H4 (cell line): ENCODE measurements at regions not wholly inside any gene's neighbourhood (a gene's known extent, or its start where the extent isn't known, plus 50 kb on each side); places are given as distances from the start of the nearest gene placed in this dataset.

Experiments used
- DNase-seq: peaks from one replicate; pipeline ENCODE4 v3.0.0-alpha.2; 2015; ENCODE audit warnings: low spot score

GRCh38 chr9:105146677-105147076, 97.8 kb upstream of the SLC44A1 start:
- no peak for DNase-seq

- DNase-seq: no peak
Observed at GRCh38 chr9:105147110-105147871, 97.2 kb upstream of the SLC44A1 start.

- DNase-seq: no peak
Observed at GRCh38 chr9:105148328-105149006, 96.0 kb upstream of the SLC44A1 start.

DNA sequence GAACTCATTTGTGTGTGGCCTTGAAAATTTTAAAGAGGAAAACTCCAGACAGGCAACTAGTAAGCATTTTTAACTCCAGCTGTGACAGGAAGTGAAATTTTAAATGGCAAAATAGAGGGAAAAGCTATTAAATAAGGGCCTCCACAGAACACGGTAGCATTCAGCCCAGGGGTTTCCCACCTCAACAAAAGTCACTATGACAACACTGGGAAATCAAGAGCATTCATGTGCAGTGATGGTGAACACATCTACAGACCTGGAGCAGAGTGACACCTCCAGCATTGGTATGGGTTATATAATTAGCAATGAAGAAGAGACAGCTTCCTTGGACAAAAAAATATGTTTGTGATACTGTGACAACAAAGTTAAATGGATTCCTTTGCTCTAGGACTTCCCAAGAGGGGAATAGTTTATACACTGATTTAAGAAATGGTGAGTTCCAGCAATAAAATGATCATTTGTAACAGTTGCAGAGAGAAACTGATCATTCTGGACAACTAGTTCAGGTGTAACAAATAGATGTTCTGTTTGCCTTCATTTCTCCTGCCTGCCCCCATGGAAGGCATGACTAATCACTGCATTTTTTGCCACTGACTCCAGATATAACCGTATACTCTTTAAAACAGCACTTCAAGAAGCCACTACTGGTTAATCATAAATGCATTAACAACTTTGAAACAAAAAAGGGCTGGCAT, 93.3 kb upstream of the SLC44A1 start:
- no peak for DNase-seq

GRCh38 chr9:105151686-105151995, 92.8 kb upstream of the SLC44A1 start:
- DNase-seq: no peak

GRCh38 chr9:105154723-105155191, 89.7 kb upstream of the SLC44A1 start:
- peak; percentile 36 for DNase-seq

DNA sequence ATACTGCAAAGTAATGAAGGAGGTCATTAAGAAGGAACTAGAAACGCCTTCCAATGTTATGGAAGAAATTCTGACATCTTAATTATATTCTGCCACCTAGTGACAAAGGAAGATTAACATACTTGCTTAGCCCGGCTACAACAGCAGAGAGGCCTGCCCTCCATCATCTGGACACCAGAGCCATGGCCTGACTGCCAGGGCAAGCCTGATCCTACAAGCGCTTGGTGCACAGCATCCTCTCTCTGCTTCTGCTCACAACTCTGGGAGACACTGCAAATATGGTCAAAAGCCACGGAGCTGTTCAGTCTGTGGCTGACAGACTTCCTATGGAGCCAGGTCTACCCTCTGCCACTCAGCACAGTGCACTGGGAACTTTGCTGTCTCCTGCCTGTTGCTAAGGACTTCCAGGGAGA, 87.3 kb upstream of the SLC44A1 start:
- DNase-seq: peak; percentile 75

GRCh38 chr9:105158020-105158419, 86.4 kb upstream of the SLC44A1 start:
- DNase-seq: no peak

DNA sequence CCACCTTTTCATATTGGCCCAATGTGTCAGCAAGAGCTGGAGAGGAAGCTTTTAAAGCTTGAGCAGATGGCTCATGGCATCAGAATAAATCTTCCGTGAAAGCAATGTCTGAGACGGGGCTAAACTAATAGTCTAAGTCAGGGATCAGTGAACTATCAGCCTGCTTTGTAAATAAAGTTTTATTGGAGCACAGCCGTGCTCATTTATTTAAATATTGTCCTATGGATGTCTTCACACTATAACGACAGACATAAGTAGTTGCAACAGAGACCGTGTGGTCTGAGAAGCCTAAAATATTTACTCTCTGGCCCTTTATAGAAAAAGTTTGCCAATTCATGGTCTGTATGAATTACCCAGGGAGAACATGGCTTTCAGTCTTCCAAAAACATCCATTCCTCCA, 85.6 kb upstream of the SLC44A1 start:
- DNase-seq: no peak

DNA sequence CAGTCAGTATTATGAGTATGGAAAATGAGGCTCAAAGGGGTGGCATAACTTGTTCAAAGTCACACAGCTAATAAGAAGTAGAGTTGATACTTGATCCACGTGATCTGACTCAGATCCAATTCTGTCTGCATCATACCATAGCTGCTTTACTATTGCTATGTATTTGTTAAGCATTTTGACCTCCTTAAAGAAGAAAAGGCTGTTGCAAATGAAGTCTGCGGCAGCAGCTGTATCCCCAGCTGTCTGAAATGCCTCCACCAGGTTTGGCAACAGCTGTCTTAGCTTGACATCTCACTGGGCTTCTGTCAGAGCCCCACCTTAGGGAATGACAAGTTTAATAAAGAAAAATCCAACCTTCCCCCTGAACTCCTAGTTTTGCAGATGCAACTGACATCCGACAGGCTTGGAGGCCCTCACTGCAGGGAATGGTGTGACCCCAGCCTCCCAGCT, 75.6 kb upstream of the SLC44A1 start:
- no peak for DNase-seq

GRCh38 chr9:105171076-105171475, 73.4 kb upstream of the SLC44A1 start:
- DNase-seq: no peak

DNA sequence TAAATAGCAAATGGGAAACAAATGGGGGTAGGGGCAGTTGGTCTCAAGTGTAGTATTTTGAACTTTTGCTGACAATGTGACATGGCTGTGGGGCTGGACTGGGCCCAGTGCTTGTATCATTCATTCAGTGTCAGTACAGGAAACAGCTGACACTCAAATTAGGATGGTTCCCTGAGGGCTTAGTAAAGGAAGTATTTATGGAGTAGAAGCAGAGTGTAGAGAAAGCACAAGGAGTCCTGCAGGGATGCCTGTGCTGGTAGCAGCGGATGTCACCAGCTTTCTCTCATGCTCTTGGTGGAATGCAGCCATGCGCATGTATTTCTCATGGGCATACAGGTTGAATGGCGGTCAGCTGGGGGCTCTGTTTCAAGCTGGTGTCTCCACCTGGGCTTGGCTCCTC, 72.9 kb upstream of the SLC44A1 start:
- DNase-seq: no peak

GRCh38 chr9:105172436-105172835, 72.0 kb upstream of the SLC44A1 start:
- no peak for DNase-seq

GRCh38 chr9:105173306-105173705, 71.1 kb upstream of the SLC44A1 start:
- no peak for DNase-seq

DNA sequence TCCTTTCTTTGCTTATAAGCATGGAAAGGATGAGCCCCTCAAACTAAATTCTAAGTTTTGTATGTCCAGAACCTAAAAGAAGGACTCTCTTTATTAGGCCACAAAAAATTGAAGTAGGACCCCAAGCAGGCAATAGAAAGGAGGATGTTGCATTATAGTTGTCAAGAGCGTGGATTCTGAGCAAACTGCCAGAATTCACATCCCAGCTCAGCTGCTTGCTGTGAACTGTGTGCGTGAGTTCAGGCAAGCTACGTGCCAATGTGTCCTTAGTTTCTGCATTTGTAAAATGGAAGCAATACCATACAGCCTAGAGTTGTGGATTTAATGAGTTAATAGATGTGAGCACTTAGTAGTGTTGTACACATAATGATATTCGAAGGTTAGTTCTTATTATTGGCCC, 70.6 kb upstream of the SLC44A1 start:
- no peak for DNase-seq

DNA sequence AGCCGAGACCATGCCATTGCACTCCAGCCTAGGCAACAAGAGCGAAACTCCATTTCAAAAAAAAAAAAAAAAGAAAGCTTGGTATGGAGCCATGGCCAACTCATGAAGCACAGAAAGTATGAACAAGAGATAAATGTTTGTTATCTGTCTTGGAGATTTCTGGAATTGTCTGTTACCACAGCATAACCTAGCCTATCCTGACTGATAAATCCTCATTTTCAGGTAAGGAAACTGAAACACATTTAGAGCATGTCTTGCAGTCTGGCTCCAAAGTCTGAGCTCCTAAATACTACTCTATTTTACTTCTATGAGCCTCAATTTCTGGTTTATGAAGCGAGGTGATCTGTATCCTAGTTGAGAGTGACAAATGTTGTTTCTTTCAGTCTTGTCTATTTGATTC, 68.3 kb upstream of the SLC44A1 start:
- no peak for DNase-seq

- no peak for DNase-seq
Observed at GRCh38 chr9:105178076-105178475, 66.4 kb upstream of the SLC44A1 start.

DNA sequence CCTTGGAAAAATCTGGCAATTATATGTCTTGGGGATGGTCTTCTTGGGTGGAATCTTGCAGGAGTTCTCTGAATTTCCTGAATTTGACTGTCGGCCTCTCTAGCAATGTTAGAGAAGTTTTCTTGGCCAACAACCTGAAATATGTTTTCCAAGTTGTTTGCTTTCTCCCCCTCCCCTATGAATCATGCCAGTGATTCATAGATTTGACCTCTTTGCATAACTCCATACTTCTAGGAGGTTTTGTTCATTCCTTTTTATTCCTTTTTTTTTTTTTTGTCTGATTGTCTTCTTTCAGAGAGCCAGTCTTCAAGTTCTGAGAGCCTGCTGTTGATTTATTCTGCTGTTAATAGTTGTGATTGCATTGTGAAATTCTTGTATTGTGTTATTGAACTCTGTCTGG, 56.7 kb upstream of the SLC44A1 start:
- DNase-seq: no peak

- DNase-seq: no peak
Observed at GRCh38 chr9:105188746-105189145, 55.7 kb upstream of the SLC44A1 start.

DNA sequence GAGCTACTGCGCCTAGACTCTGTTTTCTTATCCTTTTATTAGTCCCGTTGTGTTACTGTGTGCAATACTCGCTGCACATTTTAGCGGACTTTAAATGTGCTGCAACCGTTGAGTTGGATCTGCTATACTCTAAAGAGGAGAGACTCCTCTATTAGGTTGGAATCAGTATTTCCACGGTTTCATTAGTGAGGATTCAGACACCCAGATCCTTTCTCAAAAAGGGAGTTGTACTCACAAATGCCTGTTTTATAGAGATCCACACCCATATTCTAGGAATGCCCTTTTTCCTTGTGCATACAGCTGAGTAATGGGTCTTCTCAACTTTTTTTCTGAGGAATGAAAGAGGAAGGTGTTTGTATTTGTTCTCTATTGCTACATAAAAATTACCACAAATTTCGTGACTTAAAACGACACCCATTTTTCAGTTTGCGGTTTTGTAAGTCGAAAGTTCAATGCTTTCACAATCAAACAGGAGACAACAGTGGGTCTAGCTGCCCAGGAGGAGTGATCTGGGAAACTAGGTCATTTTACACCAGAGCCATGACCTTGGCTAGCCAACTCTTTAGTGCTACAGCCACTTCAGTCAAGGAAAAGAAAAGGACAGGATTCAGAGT, 52.8 kb upstream of the SLC44A1 start:
- DNase-seq: no peak

- no peak for DNase-seq
Observed at GRCh38 chr9:105193560-105193959, 50.9 kb upstream of the SLC44A1 start.

GRCh38 chr9:105194234-105194633, 50.2 kb upstream of the SLC44A1 start:
- DNase-seq: no peak
